ENCODE measurements at regions not wholly inside any gene's neighbourhood (a gene's known extent, or its start where the extent isn't known, plus 50 kb on each side); places are given as distances from the start of the nearest gene placed in this dataset.

- no peaks in the 10 kb centered on the region for H4K20me1 ChIP-seq (ENCODE audit: insufficient read depth, low read length)
- no peaks in the 10 kb centered on the region for H3K36me3 ChIP-seq (replicated peaks; ENCODE audit: insufficient read depth, low read length)
- H3K4me1 ChIP-seq (ENCODE audit: low read length), result no peaks in the 10 kb centered on the region
- TF ChIP-seq EZH2 (optimal IDR thresholded peaks at IDR 0.05; ENCODE audit: low read depth, low read length), result no peak
- no peak for TF ChIP-seq CTCF (IDR thresholded peaks at IDR 0.05; ENCODE audit: low read length)
- TF ChIP-seq EZH2phosphoT487 (IDR thresholded peaks at IDR 0.05; ENCODE audit: low read length), result no peak
- H3F3A ChIP-seq (ENCODE audit: insufficient read depth, low read length), result no peaks in the 10 kb centered on the region
- H3K9me3 ChIP-seq (replicated peaks; ENCODE audit: insufficient read depth, low read length), result no peaks in the 10 kb centered on the region
- no peak overlapping the region for H3K27ac ChIP-seq (ENCODE audit: low read length)
- H3K79me2 ChIP-seq (ENCODE audit: low read length), result no peaks in the 10 kb centered on the region
- H3K9ac ChIP-seq (ENCODE audit: low read length), result no peak overlapping the region
- DNase-seq, result no peak
- no peak overlapping the region for H2AFZ ChIP-seq (ENCODE audit: low read length)
- no peak overlapping the region for H3K4me3 ChIP-seq (ENCODE audit: low read length)
- no peaks in the 10 kb centered on the region for H3K9me2 ChIP-seq (replicated peaks; ENCODE audit: insufficient read depth, low read length)
- no peaks in the 10 kb centered on the region for H3K27me3 ChIP-seq (replicated peaks; ENCODE audit: insufficient read depth, low read length)
- no peak overlapping the region for H3K4me2 ChIP-seq (ENCODE audit: low read depth, low read length)
Measured at GRCh38 chr12:85559127-85559526, 277.1 kb downstream of the RASSF9 start.

GRCh38 chr12:85559536-85559935 is 276.7 kb downstream of the RASSF9 start:
- H3K9me2 ChIP-seq (replicated peaks; ENCODE audit: insufficient read depth, low read length), result no peaks in the 10 kb centered on the region
- H3K79me2 ChIP-seq (ENCODE audit: low read length), result no peaks in the 10 kb centered on the region
- no peaks in the 10 kb centered on the region for H3K9me3 ChIP-seq (replicated peaks; ENCODE audit: insufficient read depth, low read length)
- TF ChIP-seq EZH2 (optimal IDR thresholded peaks at IDR 0.05; ENCODE audit: low read depth, low read length) (no peak), EZH2phosphoT487 (IDR thresholded peaks at IDR 0.05; ENCODE audit: low read length) (no peak), CTCF (IDR thresholded peaks at IDR 0.05; ENCODE audit: low read length) (no peak)
- DNase-seq, result no peak
- H4K20me1 ChIP-seq (ENCODE audit: insufficient read depth, low read length), result no peaks in the 10 kb centered on the region
- H3K36me3 ChIP-seq (replicated peaks; ENCODE audit: insufficient read depth, low read length), result no peaks in the 10 kb centered on the region
- no peak overlapping the region for H3K4me3 ChIP-seq (ENCODE audit: low read length)
- no peak overlapping the region for H2AFZ ChIP-seq (ENCODE audit: low read length)
- H3K9ac ChIP-seq (ENCODE audit: low read length), result no peak overlapping the region
- H3K4me1 ChIP-seq (ENCODE audit: low read length), result no peaks in the 10 kb centered on the region
- H3F3A ChIP-seq (ENCODE audit: insufficient read depth, low read length), result no peaks in the 10 kb centered on the region
- H3K4me2 ChIP-seq (ENCODE audit: low read depth, low read length), result no peak overlapping the region
- H3K27ac ChIP-seq (ENCODE audit: low read length), result no peak overlapping the region
- no peaks in the 10 kb centered on the region for H3K27me3 ChIP-seq (replicated peaks; ENCODE audit: insufficient read depth, low read length)

GRCh38 chr12:85562765-85563164 is 273.4 kb downstream of the RASSF9 start:
- Histone ChIP-seq H2AFZ (ENCODE audit: low read length) (no peak overlapping the region), H3K4me2 (ENCODE audit: low read depth, low read length) (no peak overlapping the region), H3F3A (ENCODE audit: insufficient read depth, low read length) (no peaks in the 10 kb centered on the region), H3K4me3 (ENCODE audit: low read length) (no peak overlapping the region), H3K9me2 (replicated peaks; ENCODE audit: insufficient read depth, low read length) (no peaks in the 10 kb centered on the region), H3K9me3 (replicated peaks; ENCODE audit: insufficient read depth, low read length) (no peaks in the 10 kb centered on the region), H3K9ac (ENCODE audit: low read length) (no peak overlapping the region), H4K20me1 (ENCODE audit: insufficient read depth, low read length) (no peaks in the 10 kb centered on the region), H3K27ac (ENCODE audit: low read length) (no peak overlapping the region), H3K36me3 (replicated peaks; ENCODE audit: insufficient read depth, low read length) (no peaks in the 10 kb centered on the region), H3K4me1 (ENCODE audit: low read length) (no peaks in the 10 kb centered on the region), H3K79me2 (ENCODE audit: low read length) (no peaks in the 10 kb centered on the region), H3K27me3 (replicated peaks; ENCODE audit: insufficient read depth, low read length) (no peaks in the 10 kb centered on the region)
- no peak for DNase-seq
- no peak for TF ChIP-seq CTCF (IDR thresholded peaks at IDR 0.05; ENCODE audit: low read length)
- TF ChIP-seq EZH2phosphoT487 (IDR thresholded peaks at IDR 0.05; ENCODE audit: low read length), result no peak
